Liver (tissue), 3 donors: ENCODE measurements at regions not wholly inside any gene's neighbourhood (a gene's known extent, or its start where the extent isn't known, plus 50 kb on each side); places are given as distances from the start of the nearest gene placed in this dataset.

Source experiments
- ATF3 ChIP-seq: IDR thresholded peaks from 2 replicates; pipeline ENCODE4 v1.6.1; 2016; ENCODE audit warnings: antibody characterized with exemption
- CTCF ChIP-seq: fragments of 150-350 bp; IDR thresholded peaks from 2 replicates; pipeline ENCODE4 v1.5.1; 2017; ENCODE audit warnings: improper control_type of control experiment, low read depth, low read length; ENCODE audit not compliant: missing input control
- EGR1 ChIP-seq, 2 donors: IDR thresholded peaks; 2 replicates each; pipeline ENCODE4 v1.6.1; 2016 to 2018; ENCODE audit warnings: antibody characterized with exemption in 2 of 2, low read depth in 2 of 2
- FOXA1 ChIP-seq: IDR thresholded peaks from 2 replicates; pipeline ENCODE4 v1.6.1; 2016; ENCODE audit warnings: antibody characterized with exemption
- GABPA ChIP-seq, 2 donors: IDR thresholded peaks in 1 of 2; conservative IDR thresholded peaks in 1 of 2; 2 replicates each; pipeline ENCODE4 v1.6.1; 2016; ENCODE audit warnings: antibody characterized with exemption in 2 of 2, mild to moderate bottlenecking in 1 of 2, moderate library complexity in 1 of 2
- JUND ChIP-seq, 2 donors: IDR thresholded peaks; 2 replicates each; pipeline ENCODE4 v1.6.1; 2016; ENCODE audit warnings: antibody characterized with exemption in 2 of 2
- MAX ChIP-seq: IDR thresholded peaks from 2 replicates; pipeline ENCODE4 v1.6.1; 2016; ENCODE audit warnings: antibody characterized with exemption
- RAD21 ChIP-seq, 2 donors: IDR thresholded peaks; 2 replicates each; pipeline ENCODE4 v1.6.1; 2016; ENCODE audit warnings: antibody characterized with exemption in 2 of 2, mild to moderate bottlenecking in 2 of 2
- RXRA ChIP-seq, 2 donors: IDR thresholded peaks; 2 replicates each; pipeline ENCODE4 v1.6.1; 2017 to 2018; ENCODE audit warnings: antibody characterized with exemption in 2 of 2, mild to moderate bottlenecking in 1 of 2
- SP1 ChIP-seq: IDR thresholded peaks from 2 replicates; pipeline ENCODE4 v1.6.1; 2018; ENCODE audit warnings: antibody characterized with exemption, mild to moderate bottlenecking
- TAF1 ChIP-seq: conservative IDR thresholded peaks from 2 replicates; pipeline ENCODE4 v1.6.1; 2016; ENCODE audit warnings: antibody characterized with exemption, mild to moderate bottlenecking
- YY1 ChIP-seq: IDR thresholded peaks from 2 replicates; pipeline ENCODE4 v1.6.1; 2016; ENCODE audit warnings: antibody characterized with exemption, mild to moderate bottlenecking
- TF ChIP-seq, protein P1 (sequence below): IDR thresholded peaks from 2 replicates; pipeline ENCODE4 v1.6.1; 2016; ENCODE audit warnings: antibody characterized with exemption, mild to moderate bottlenecking
- donor health status: healthy.
- donor health status: healthy.

DNA sequence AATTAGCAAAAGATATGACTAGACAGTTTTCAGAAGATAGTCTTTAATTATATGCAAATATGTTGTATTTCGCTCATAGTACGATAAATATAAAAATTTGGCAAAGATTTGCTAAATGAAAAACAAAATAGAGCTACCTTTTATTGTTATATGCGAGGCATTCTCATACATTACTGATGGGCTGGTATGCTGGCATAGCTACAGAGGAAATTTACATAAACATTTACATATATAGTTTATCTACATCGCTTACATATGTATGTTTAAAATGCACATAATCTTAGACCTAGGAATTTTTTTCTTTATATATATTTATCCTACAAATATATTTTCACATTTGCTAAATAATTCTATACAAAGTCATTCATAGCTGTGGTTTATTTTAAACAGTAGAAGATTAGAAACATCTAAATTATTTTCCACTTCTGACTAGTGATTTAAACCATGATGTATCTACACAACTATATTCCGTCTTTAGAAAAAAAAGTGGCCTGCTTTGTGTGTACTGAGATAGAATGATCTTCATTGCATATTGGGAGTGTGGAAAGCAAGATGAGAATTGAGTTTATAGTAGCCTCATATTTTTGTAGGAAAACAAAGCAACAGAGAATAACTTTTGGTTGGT is 1345.0 kb upstream of the SLC10A2 start:
- TF ChIP-seq CTCF (no peak), YY1 (no peak), ATF3 (no peak), MAX (no peak), GABPA (IDR thresholded peaks at IDR 0.05 in 1 of 2, conservative IDR thresholded peaks at IDR 0.05 in 1 of 2) (no peak), RAD21 (IDR thresholded peaks at IDR 0.05) (no peak), TAF1 (no peak), EGR1 (IDR thresholded peaks at IDR 0.05; ENCODE audit: low read depth in 2 of 2) (no peak), SP1 (no peak), JUND (IDR thresholded peaks at IDR 0.05) (no peak), RXRA (IDR thresholded peaks at IDR 0.05) (no peak), FOXA1 (no peak)
- TF ChIP-seq, protein P1, sequence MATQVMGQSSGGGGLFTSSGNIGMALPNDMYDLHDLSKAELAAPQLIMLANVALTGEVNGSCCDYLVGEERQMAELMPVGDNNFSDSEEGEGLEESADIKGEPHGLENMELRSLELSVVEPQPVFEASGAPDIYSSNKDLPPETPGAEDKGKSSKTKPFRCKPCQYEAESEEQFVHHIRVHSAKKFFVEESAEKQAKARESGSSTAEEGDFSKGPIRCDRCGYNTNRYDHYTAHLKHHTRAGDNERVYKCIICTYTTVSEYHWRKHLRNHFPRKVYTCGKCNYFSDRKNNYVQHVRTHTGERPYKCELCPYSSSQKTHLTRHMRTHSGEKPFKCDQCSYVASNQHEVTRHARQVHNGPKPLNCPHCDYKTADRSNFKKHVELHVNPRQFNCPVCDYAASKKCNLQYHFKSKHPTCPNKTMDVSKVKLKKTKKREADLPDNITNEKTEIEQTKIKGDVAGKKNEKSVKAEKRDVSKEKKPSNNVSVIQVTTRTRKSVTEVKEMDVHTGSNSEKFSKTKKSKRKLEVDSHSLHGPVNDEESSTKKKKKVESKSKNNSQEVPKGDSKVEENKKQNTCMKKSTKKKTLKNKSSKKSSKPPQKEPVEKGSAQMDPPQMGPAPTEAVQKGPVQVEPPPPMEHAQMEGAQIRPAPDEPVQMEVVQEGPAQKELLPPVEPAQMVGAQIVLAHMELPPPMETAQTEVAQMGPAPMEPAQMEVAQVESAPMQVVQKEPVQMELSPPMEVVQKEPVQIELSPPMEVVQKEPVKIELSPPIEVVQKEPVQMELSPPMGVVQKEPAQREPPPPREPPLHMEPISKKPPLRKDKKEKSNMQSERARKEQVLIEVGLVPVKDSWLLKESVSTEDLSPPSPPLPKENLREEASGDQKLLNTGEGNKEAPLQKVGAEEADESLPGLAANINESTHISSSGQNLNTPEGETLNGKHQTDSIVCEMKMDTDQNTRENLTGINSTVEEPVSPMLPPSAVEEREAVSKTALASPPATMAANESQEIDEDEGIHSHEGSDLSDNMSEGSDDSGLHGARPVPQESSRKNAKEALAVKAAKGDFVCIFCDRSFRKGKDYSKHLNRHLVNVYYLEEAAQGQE = no peak
